ENCODE measurements at regions not wholly inside any gene's neighbourhood (a gene's known extent, or its start where the extent isn't known, plus 50 kb on each side); places are given as distances from the start of the nearest gene placed in this dataset.

DNA sequence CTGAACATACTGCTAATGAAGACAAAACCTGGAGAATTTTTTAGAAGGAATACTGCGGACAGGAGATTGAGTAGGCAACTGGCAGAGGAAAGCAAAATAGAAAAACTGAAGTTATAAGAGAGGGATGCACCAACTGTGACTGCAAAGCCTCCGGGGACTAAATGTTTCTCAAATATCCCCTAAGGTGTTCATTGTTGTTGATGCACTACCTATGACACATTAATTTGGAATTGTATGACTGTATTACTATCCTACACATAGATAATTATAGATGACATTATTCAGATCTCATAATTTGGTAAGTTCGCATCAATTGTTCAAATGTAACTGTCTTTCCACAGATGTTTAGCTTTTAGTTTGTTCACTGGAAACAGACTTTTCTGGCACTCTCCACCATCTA lies 341.1 kb downstream of the MMUT start:
- TF ChIP-seq, protein P1, sequence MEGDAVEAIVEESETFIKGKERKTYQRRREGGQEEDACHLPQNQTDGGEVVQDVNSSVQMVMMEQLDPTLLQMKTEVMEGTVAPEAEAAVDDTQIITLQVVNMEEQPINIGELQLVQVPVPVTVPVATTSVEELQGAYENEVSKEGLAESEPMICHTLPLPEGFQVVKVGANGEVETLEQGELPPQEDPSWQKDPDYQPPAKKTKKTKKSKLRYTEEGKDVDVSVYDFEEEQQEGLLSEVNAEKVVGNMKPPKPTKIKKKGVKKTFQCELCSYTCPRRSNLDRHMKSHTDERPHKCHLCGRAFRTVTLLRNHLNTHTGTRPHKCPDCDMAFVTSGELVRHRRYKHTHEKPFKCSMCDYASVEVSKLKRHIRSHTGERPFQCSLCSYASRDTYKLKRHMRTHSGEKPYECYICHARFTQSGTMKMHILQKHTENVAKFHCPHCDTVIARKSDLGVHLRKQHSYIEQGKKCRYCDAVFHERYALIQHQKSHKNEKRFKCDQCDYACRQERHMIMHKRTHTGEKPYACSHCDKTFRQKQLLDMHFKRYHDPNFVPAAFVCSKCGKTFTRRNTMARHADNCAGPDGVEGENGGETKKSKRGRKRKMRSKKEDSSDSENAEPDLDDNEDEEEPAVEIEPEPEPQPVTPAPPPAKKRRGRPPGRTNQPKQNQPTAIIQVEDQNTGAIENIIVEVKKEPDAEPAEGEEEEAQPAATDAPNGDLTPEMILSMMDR (IDR thresholded peaks at IDR 0.05; ENCODE audit: low read depth, low read length, missing input control): no peak
- no peak for TF ChIP-seq TAF1 (conservative IDR thresholded peaks at IDR 0.05)
- TF ChIP-seq NR2F2 (IDR thresholded peaks at IDR 0.05): no peak
- TF ChIP-seq RAD21 (IDR thresholded peaks at IDR 0.05): no peak
- no peak for TF ChIP-seq SP1 (IDR thresholded peaks at IDR 0.05)
- TF ChIP-seq, protein P2, sequence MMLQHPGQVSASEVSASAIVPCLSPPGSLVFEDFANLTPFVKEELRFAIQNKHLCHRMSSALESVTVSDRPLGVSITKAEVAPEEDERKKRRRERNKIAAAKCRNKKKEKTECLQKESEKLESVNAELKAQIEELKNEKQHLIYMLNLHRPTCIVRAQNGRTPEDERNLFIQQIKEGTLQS (IDR thresholded peaks at IDR 0.05): no peak
- no peak for TF ChIP-seq EGR1 (IDR thresholded peaks at IDR 0.05; ENCODE audit: low read depth in 2 of 2)
- TF ChIP-seq, protein P3, sequence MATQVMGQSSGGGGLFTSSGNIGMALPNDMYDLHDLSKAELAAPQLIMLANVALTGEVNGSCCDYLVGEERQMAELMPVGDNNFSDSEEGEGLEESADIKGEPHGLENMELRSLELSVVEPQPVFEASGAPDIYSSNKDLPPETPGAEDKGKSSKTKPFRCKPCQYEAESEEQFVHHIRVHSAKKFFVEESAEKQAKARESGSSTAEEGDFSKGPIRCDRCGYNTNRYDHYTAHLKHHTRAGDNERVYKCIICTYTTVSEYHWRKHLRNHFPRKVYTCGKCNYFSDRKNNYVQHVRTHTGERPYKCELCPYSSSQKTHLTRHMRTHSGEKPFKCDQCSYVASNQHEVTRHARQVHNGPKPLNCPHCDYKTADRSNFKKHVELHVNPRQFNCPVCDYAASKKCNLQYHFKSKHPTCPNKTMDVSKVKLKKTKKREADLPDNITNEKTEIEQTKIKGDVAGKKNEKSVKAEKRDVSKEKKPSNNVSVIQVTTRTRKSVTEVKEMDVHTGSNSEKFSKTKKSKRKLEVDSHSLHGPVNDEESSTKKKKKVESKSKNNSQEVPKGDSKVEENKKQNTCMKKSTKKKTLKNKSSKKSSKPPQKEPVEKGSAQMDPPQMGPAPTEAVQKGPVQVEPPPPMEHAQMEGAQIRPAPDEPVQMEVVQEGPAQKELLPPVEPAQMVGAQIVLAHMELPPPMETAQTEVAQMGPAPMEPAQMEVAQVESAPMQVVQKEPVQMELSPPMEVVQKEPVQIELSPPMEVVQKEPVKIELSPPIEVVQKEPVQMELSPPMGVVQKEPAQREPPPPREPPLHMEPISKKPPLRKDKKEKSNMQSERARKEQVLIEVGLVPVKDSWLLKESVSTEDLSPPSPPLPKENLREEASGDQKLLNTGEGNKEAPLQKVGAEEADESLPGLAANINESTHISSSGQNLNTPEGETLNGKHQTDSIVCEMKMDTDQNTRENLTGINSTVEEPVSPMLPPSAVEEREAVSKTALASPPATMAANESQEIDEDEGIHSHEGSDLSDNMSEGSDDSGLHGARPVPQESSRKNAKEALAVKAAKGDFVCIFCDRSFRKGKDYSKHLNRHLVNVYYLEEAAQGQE (IDR thresholded peaks at IDR 0.05): no peak
- no peak for TF ChIP-seq GABPA (IDR thresholded peaks at IDR 0.05 in 1 of 2, conservative IDR thresholded peaks at IDR 0.05 in 1 of 2)

Measured in liver (tissue), 3 donors.